Transverse colon (tissue), 4 donors: ENCODE measurements at regions not wholly inside any gene's neighbourhood (a gene's known extent, or its start where the extent isn't known, plus 50 kb on each side); places are given as distances from the start of the nearest gene placed in this dataset.

Source experiments
- DNase-seq: peaks from one replicate; pipeline ENCODE4 v3.0.0-alpha.2; 2019
- H3K27ac ChIP-seq, 4 donors: fragments of 200-600 bp; sonication (generic); 2 replicates each; pipeline ENCODE4 v1.5.1; 2016 to 2018; ENCODE audit warnings: inconsistent platforms in 4 of 4
- H3K27me3 ChIP-seq: fragments of 200-600 bp; sonication (generic); 2 replicates; pipeline ENCODE4 v1.5.1; 2017; ENCODE audit warnings: inconsistent platforms
- H3K36me3 ChIP-seq, 4 donors: fragments of 200-600 bp; sonication (generic); 2 replicates each; pipeline ENCODE4 v1.5.1; 2017 to 2019; ENCODE audit warnings: inconsistent platforms in 4 of 4
- H3K4me1 ChIP-seq, 4 donors: fragments of 200-600 bp; sonication (generic); 2 replicates each; pipeline ENCODE4 v1.5.1; 2017 to 2020; ENCODE audit warnings: inconsistent platforms in 4 of 4
- H3K4me3 ChIP-seq, 4 donors: fragments of 200-600 bp; sonication (generic); 1 replicate in 1 of 4; 2 replicates in 3 of 4; pipeline versions ENCODE4 v1.5.1 to v1.6.1; 2017 to 2019; ENCODE audit warnings: inconsistent platforms in 4 of 4
- H3K9me3 ChIP-seq, 2 donors: fragments of 200-600 bp; sonication (generic); 2 replicates each; pipeline ENCODE4 v1.5.1; 2017 to 2019; ENCODE audit warnings: inconsistent platforms in 2 of 2
- CTCF ChIP-seq, 5 experiments: fragments of 200-600 bp in 3 of 5; fragments of 450-650 bp in 2 of 5; sonication (generic) in 3 of 5; IDR thresholded peaks; 1 replicate in 2 of 5; 2 replicates in 3 of 5; pipeline ENCODE4 v1.5.1; 2016 to 2017; ENCODE audit warnings: antibody characterized with exemption in 5 of 5, inconsistent platforms in 3 of 5, mild to moderate bottlenecking in 2 of 5, moderate library complexity in 1 of 5
- EP300 ChIP-seq: sonication (generic); formaldehyde crosslinking; IDR thresholded peaks from one replicate; pipeline ENCODE4 v1.6.1; 2017; ENCODE audit warnings: antibody characterized with exemption, low read depth
- POLR2A ChIP-seq: fragments of 450-650 bp; IDR thresholded peaks from one replicate; pipeline ENCODE4 v1.6.1; 2016; ENCODE audit warnings: antibody characterized with exemption, mild to moderate bottlenecking, moderate library complexity
- POLR2AphosphoS5 ChIP-seq, 3 donors: sonication (generic); formaldehyde crosslinking; IDR thresholded peaks; one replicate each; pipeline ENCODE4 v1.6.1; 2016; ENCODE audit warnings: antibody characterized with exemption in 3 of 3
- WGBS, 2 donors: methylation state at CpG; one replicate each; pipeline ENCODE4 v1.1.5; 2018; ENCODE audit warnings: low coverage in 1 of 2; 5-methylcytosine and 5-hydroxymethylcytosine counted together
- in situ Hi-C, 4 donors: fragments of 200-750 bp; cut with MboI; loops; one replicate each; pipeline versions ENCODE4 v1.15.0 to v1.15.1; 2017; ENCODE audit warnings: low sequenced_read_pairs in 3 of 4, low pct_ligation_motif_present in 1 of 4, low pct_unique_long_range_greater_than_20kb in 1 of 4
- intact Hi-C: fragments of 100-400 bp; cut with DNase I; formaldehyde crosslinking; loops from one replicate; pipeline ENCODE4 v1.15.1; 2023; ENCODE audit warnings: low total_unique reads

- no peaks in the 10 kb centered on the region for H3K9me3 ChIP-seq
- in situ Hi-C loops: no loop called here
- intact Hi-C loops: no loop called here
Measured at GRCh38 chr5:6949230-6949629, 236.0 kb downstream of the TENT4A start.

GRCh38 chr5:6950250-6950649 lies 237.0 kb downstream of the TENT4A start:
- Histone ChIP-seq H3K9me3 (no peaks in the 10 kb centered on the region), H3K27ac (no peak overlapping the region), H3K36me3 (no peaks in the 10 kb centered on the region), H3K27me3 (no peaks in the 10 kb centered on the region), H3K4me3 (no peak overlapping the region), H3K4me1 (no peaks in the 10 kb centered on the region)
- DNase-seq: no peak
- WGBS, 2 donors: 73 to 100% methylated on average over 1 to 2 of the region's 2 CpGs
- in situ Hi-C loops (no loop called here), intact Hi-C loops (no loop called here)
- TF ChIP-seq POLR2A (no peak), CTCF (IDR thresholded peaks at IDR 0.05) (no peak), POLR2AphosphoS5 (IDR thresholded peaks at IDR 0.05) (no peak), EP300 (no peak)

More at GRCh38 chr5:6949230-6949629, 236.0 kb downstream of the TENT4A start:
- Histone ChIP-seq H3K27me3 (no peaks in the 10 kb centered on the region), H3K27ac (no peak overlapping the region), H3K36me3 (no peaks in the 10 kb centered on the region), H3K4me1 (no peaks in the 10 kb centered on the region), H3K4me3 (no peak overlapping the region)
- no peak for DNase-seq
- WGBS, 2 donors: 80 to 82% methylated on average over 1 to 3 of the region's 3 CpGs
- TF ChIP-seq POLR2A (no peak), CTCF (IDR thresholded peaks at IDR 0.05) (no peak), POLR2AphosphoS5 (IDR thresholded peaks at IDR 0.05) (no peak), EP300 (no peak)

DNA sequence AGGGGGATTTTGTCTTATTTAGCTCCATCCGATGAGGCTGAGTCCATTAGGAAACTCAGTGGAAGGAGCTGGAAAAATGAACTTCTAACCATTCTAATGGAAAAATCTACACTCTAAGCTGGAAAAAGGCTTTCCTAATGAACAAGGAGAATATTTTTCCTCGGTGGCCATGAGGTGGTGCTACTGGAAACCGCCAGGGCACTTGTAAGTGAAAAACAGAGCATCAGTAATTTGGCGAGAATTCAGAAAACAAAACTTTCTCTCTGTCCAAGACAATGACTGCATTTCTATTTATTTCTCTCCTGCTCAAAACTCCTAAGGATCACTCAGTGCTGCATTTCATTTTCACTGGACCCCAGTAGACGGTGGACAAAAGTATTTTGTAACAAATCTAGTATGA lies 237.6 kb downstream of the TENT4A start:
- Histone ChIP-seq H3K4me3 (no peak overlapping the region), H3K36me3 (no peaks in the 10 kb centered on the region), H3K9me3 (no peaks in the 10 kb centered on the region), H3K27me3 (no peaks in the 10 kb centered on the region), H3K4me1 (no peaks in the 10 kb centered on the region), H3K27ac (no peak overlapping the region)
- DNase-seq: no peak
- in situ Hi-C loops (no loop called here), intact Hi-C loops (no loop called here)
- TF ChIP-seq EP300 (no peak), POLR2AphosphoS5 (IDR thresholded peaks at IDR 0.05) (no peak), POLR2A (no peak), CTCF (IDR thresholded peaks at IDR 0.05) (no peak)
- 67 to 78% methylated on average over 1 to 5 of the region's 5 CpGs for WGBS, 2 donors

- whole genome bisulfite sequencing, 2 donors: 80 to 90% methylated on average over 1 to 2 of the region's 2 CpGs
- no peak for DNase-seq
- Histone ChIP-seq H3K9me3 (no peaks in the 10 kb centered on the region), H3K36me3 (no peaks in the 10 kb centered on the region), H3K4me1 (no peaks in the 10 kb centered on the region), H3K27me3 (no peaks in the 10 kb centered on the region), H3K4me3 (no peak overlapping the region), H3K27ac (no peak overlapping the region)
- intact Hi-C loops (no loop called here), in situ Hi-C loops (no loop called here)
- TF ChIP-seq POLR2A: no peak
- TF ChIP-seq POLR2AphosphoS5 (IDR thresholded peaks at IDR 0.05): no peak
- TF ChIP-seq CTCF (IDR thresholded peaks at IDR 0.05): no peak
- TF ChIP-seq EP300: no peak
Measured at GRCh38 chr5:6961123-6961522, 247.9 kb downstream of the TENT4A start.
